ENCODE measurements at regions not wholly inside any gene's neighbourhood (a gene's known extent, or its start where the extent isn't known, plus 50 kb on each side); places are given as distances from the start of the nearest gene placed in this dataset.

DNA sequence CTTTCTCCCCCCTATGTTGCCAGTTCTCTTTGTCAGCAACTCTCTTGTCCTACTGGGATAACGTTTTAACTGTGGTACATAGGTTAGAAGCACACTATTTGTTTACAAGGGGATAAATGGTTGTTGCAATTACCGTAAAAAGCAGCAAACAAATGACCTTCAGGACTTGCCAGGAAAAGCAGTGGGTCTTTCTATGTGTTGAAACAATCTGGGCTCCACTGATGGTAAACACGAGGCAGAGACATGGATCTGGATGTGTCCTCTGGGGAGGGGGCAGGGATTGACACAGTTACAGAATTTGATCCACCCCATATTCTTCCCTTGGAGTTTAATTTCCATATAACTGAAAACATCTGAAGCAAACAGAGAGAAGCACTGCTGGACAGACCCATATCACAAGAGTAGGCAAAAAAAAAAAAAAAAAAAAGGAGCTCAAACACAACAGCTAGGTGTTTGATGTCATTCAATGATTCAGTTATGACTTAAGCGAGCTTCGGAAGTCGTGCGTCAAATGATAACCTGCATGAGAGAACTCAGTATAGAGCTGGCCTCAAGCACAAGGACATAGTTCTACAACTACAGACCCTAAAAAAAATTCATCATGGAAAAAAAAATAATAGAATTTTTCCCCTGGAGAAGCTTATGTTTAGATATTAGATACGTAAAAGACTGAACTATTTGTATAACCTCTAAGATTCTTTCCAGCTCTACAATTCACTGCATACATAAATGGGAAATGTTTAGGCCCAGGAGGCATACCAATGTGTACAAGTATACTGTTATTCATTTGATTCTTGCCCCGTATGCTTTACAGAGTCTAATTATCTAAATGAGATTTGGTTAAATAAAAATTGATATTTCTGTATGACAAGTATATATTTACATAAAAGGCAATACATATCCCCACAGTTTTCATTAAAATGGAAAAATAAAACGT lies 127.7 kb downstream of the ALDH8A1 start:
- TF ChIP-seq EP300 (IDR thresholded peaks at IDR 0.05), result no peak
- TF ChIP-seq CTCF (IDR thresholded peaks at IDR 0.05), result no peak
- TF ChIP-seq HDAC2 (IDR thresholded peaks at IDR 0.05), result no peak
- TF ChIP-seq PHF8 (IDR thresholded peaks at IDR 0.05; ENCODE audit: borderline replicate concordance, low read depth), result no peak
- no peak for TF ChIP-seq MAZ (IDR thresholded peaks at IDR 0.05; ENCODE audit: borderline replicate concordance, low read depth, low read length)
- no peak for TF ChIP-seq POLR2A (IDR thresholded peaks at IDR 0.05; ENCODE audit: low read length)
- TF ChIP-seq, protein P1, sequence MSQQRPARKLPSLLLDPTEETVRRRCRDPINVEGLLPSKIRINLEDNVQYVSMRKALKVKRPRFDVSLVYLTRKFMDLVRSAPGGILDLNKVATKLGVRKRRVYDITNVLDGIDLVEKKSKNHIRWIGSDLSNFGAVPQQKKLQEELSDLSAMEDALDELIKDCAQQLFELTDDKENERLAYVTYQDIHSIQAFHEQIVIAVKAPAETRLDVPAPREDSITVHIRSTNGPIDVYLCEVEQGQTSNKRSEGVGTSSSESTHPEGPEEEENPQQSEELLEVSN (IDR thresholded peaks at IDR 0.05; ENCODE audit: borderline replicate concordance, low read depth), result no peak
- TF ChIP-seq JUN (IDR thresholded peaks at IDR 0.05), result no peak
- TF ChIP-seq, protein P2, sequence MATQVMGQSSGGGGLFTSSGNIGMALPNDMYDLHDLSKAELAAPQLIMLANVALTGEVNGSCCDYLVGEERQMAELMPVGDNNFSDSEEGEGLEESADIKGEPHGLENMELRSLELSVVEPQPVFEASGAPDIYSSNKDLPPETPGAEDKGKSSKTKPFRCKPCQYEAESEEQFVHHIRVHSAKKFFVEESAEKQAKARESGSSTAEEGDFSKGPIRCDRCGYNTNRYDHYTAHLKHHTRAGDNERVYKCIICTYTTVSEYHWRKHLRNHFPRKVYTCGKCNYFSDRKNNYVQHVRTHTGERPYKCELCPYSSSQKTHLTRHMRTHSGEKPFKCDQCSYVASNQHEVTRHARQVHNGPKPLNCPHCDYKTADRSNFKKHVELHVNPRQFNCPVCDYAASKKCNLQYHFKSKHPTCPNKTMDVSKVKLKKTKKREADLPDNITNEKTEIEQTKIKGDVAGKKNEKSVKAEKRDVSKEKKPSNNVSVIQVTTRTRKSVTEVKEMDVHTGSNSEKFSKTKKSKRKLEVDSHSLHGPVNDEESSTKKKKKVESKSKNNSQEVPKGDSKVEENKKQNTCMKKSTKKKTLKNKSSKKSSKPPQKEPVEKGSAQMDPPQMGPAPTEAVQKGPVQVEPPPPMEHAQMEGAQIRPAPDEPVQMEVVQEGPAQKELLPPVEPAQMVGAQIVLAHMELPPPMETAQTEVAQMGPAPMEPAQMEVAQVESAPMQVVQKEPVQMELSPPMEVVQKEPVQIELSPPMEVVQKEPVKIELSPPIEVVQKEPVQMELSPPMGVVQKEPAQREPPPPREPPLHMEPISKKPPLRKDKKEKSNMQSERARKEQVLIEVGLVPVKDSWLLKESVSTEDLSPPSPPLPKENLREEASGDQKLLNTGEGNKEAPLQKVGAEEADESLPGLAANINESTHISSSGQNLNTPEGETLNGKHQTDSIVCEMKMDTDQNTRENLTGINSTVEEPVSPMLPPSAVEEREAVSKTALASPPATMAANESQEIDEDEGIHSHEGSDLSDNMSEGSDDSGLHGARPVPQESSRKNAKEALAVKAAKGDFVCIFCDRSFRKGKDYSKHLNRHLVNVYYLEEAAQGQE (IDR thresholded peaks at IDR 0.05), result no peak
- no peak for TF ChIP-seq RFX5 (IDR thresholded peaks at IDR 0.05)
- no peak for TF ChIP-seq RAD21 (conservative IDR thresholded peaks at IDR 0.05 in 1 of 2, IDR thresholded peaks at IDR 0.05 in 1 of 2)
- no peak for TF ChIP-seq KDM5A (IDR thresholded peaks at IDR 0.05)
- no peak for TF ChIP-seq CHD4 (IDR thresholded peaks at IDR 0.05; ENCODE audit: borderline replicate concordance)
